HPDE6-E6E7 (cell line): ENCODE measurements at regions not wholly inside any gene's neighbourhood (a gene's known extent, or its start where the extent isn't known, plus 50 kb on each side); places are given as distances from the start of the nearest gene placed in this dataset.
"Not testable (repeated sequence)": the region's sequence is repeated elsewhere in the genome, so short reads cannot be mapped to it uniquely, and the experiment has no call there.

ENCODE experiments used
- DNase-seq: peaks from one replicate; pipeline ENCODE4 v3.0.0; 2011; ENCODE audit warnings: missing footprints; ENCODE audit errors: extremely low spot score

GRCh38 chr11:109677231-109677630 is 255.2 kb downstream of the C11orf87 start:
- no peak for DNase-seq

GRCh38 chr11:109677876-109678275 is 255.9 kb downstream of the C11orf87 start:
- DNase-seq: no peak

DNA sequence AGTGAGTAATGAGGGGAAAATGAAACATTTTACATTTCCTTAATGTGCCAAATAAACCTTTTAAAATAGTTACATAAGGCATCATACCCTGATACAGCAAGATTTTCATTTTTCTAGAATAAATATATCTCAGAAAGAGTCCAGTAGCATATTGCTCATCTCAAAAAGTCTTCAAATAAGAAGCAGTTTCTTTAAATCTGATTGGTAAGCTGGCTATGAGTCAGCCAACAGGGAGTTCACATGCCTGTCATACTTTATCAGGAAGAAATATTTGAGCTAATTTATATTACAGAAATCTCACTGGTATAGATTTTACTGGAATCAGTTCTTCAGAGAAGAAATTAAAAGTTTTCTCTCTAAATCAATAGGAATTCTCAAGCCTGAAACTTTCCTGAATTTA is 258.1 kb downstream of the C11orf87 start:
- no peak for DNase-seq

GRCh38 chr11:109682788-109683187 is 260.8 kb downstream of the C11orf87 start:
- DNase-seq: not testable (repeated sequence)

DNA sequence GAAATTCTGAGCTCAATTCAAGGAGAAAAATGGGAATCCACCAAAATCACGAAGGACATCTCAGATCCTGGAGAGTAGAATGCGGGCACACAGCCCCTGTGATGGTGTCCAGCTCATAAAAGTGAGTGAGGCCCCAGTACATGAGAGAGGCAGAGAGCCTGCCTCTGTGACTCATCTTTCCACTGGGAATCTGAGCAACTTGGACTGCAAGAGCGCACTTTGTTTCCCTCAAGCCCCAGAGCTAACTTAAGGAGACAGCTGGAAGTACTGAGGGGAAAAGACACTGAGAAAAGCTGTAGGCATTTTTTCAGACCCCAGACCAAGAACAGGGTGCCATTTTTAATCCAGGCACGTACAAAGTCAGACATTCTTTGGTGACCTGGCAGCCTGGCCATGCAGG is 273.7 kb downstream of the C11orf87 start:
- DNase-seq: no peak

DNA sequence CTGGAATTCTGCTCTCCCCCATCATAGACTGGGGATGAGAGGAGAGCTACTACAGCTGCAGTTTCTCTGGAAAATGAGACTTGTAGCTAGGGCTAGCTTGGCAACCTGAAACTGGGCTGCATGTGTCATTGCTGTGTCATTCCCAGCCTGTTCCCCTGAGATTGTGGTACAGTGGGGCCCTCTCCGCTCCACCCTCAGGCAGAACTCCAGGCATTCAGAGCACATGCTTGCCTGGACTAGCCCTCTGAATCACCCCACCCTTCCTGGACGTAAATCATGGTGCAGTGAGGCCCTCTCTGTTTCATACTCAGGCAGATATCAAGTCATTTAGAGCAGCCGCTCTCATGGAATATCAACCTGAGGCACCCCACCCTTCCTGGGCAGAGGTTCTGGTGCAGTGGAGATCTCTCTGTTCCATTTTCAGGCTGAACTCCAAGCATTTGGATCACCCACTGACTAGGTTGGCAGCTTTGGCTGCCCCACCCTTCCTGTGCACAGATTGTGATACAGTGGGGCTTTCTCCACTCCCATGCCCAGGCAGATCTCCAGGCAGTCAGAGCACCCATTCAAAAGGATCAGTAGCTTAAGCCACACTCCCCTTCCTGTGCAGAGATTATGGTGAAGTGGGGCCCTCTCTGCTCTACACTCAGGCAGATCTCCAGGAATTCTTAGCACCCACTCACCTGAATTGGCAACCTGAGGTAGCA is 274.4 kb downstream of the C11orf87 start:
- DNase-seq: peak; percentile 40

GRCh38 chr11:109697140-109697843 is 275.3 kb downstream of the C11orf87 start:
- peak; percentile 6 for DNase-seq

DNA sequence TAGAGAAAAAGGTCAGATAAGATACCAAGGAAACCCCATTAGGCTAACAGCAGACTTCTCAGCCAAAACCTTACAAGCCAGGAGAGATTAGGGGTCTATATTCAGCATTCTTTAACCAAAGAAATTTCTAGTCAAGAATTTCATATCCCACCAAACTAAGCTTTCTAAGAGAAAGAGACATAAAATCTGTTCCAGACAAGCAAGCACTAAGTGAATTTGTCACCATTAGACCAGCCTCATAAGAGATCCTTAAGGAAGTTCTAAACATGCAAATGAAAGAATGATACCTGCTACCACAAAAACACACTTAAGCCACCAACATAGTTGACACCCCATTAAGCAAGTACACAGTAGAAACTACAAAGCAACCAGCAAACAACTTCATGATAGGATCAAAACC is 276.2 kb downstream of the C11orf87 start:
- no peak for DNase-seq

- no peak for DNase-seq
Measured at GRCh38 chr11:109704432-109704831, 282.4 kb downstream of the C11orf87 start.

- no peak for DNase-seq
Measured at GRCh38 chr11:109706945-109707344, 285.0 kb downstream of the C11orf87 start.

DNA sequence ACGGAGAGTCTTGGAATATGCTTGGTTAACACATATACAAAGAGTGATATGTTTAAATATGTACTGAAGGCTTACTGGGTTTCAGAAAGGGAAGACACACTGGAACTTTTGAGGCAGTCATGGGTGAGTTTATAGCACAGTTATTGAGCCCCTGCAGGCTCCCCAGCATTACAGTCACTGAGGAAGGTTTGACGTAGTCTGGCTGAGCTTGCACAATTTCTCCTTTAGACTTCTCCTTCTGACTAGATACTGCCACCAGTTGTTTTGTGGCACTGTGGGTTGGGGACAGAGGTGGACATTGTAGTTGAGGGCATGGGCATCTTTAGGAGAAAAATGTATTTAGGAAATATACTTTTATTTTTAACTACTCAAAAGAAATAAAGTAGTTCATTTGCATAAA is 285.4 kb downstream of the C11orf87 start:
- DNase-seq: no peak

GRCh38 chr11:109708184-109708583 is 286.2 kb downstream of the C11orf87 start:
- DNase-seq: no peak

- DNase-seq: not testable (repeated sequence)
Measured at GRCh38 chr11:109714444-109714843, 292.5 kb downstream of the C11orf87 start.

- not testable (repeated sequence) for DNase-seq
Measured at GRCh38 chr11:109715424-109715823, 293.4 kb downstream of the C11orf87 start.

GRCh38 chr11:109726061-109726460 is 304.1 kb downstream of the C11orf87 start:
- DNase-seq: no peak

GRCh38 chr11:109728056-109728455 is 306.1 kb downstream of the C11orf87 start:
- DNase-seq: peak; percentile 35

DNA sequence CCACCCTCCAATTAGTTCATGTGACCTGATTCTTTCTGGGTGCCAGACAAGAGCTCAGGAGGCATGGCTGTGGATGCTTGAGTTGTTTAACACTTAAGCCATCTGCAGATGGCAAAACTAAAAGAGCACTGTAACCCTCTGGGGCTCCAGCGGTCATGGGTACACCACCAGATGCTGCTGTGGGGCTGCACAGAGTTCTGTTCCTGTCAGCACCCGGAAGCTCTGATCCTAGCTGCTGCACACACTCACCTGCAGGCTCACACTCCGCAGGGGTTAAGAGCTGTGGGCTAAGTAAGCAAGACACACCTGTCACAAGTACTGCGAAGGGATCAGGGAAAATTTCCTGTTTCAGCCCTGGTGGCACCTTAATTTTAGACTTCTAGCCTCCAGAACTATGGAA is 307.8 kb downstream of the C11orf87 start:
- no peak for DNase-seq

DNA sequence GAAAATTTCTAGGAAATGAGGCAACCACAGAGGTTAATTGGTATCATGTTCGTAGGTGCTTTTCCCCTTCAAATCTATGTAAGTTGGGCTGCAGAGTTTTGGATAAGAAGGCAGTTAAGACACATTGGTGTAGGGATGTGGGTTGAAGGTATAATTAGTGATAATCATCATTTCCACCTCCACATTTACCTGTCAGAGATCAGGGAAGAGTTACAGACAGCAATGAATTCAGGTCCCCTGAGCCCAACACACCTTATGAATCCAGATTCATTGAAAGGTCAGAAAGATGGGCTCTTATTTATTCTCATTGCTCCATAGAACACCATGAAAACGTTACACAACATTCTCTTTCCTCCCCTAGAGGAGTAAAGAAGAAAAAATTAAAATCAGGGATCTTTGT is 308.7 kb downstream of the C11orf87 start:
- no peak for DNase-seq

DNA sequence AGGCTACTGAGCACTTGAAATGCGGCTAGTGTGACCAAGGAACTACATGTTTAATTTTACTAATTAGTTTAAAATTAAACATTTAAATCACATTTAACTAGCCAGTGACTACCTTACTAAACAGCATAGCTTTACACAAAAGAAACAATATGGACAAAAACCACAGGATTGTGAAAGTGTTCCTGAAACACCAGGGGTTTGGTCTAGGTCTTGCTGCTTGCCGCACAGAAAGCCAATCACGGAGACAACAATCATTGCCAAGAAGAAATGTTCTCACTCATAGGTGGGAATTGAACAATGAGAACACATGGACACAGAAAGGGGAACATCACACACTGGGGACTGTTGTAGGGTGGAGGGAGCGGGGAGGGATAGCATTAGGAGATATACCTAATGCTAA is 309.5 kb downstream of the C11orf87 start:
- no peak for DNase-seq

DNA sequence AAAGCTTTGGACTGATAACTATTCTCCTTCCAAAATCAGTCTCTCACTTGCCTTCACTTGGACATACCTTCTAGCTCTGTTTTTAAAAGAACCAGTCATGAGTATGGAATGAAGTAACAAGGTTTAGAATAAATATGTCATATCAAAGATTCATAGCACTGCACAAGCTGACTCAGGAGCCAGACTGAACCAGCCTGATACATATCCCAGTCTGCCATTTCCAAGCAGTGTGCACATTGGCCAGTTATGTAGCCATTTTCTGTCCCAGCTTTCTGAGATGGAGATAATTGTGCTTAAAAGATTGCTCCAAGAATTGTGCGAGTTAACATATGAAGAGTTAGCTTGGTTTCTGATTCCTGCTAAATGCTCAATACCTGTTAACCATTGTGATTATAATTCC is 311.3 kb downstream of the C11orf87 start:
- DNase-seq: no peak

DNA sequence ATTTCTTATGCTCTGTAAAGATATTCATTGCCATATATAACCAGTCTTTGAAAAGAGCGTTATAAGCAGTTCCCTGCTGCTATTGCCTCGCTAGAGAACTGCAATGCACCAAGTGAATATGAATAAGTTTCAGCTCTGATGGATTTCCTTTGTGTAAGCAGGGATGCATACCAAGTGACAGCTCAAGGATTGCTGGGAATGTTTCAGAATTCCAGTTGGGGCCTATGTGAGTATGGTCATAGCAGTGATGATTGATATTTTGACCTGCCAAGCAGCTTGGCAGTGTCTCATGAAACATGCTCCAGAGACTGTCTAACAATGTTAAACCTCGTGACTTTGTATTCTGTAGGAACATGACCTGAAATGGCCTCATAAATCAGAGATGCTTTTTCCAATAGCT is 312.6 kb downstream of the C11orf87 start:
- DNase-seq: no peak

DNA sequence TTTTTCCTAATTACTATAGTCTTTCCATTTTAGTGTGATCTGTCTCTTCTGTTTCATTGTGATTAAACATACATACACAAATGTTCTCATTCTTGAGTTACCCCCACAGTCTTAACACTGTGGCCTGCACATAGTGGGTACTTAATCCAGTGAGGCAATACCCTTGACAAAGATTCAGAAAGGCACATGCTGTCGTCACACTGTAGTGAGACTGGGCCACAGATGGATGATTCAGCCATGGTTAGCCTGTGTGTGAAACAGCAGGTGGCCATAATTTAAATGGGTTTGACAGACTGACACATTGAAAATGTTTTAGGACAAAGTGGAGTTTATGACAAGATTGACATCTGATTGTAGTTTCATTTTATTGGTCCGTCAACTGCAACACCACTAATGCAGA is 313.1 kb downstream of the C11orf87 start:
- no peak for DNase-seq

GRCh38 chr11:109739379-109739778 is 317.4 kb downstream of the C11orf87 start:
- DNase-seq: no peak
